NCI-H2196 (cell line): ENCODE measurements at regions not wholly inside any gene's neighbourhood (a gene's known extent, or its start where the extent isn't known, plus 50 kb on each side); places are given as distances from the start of the nearest gene placed in this dataset.

Experiments used
- DNase-seq: peaks from one replicate; lab custom pipeline; 2025; ENCODE audit not compliant: unreplicated experiment; lab: John Stamatoyannopoulos, UW

- no peak for DNase-seq
Observed at GRCh38 chr14:104448321-104448720, 131.2 kb upstream of the C14orf180 start.

- DNase-seq = no peak
Observed at GRCh38 chr14:104448721-104449120, 130.8 kb upstream of the C14orf180 start.

- no peak for DNase-seq
Observed at GRCh38 chr14:104450811-104451401, 128.7 kb upstream of the C14orf180 start.

GRCh38 chr14:104451474-104451873 lies 128.1 kb upstream of the C14orf180 start:
- DNase-seq = no peak

DNA sequence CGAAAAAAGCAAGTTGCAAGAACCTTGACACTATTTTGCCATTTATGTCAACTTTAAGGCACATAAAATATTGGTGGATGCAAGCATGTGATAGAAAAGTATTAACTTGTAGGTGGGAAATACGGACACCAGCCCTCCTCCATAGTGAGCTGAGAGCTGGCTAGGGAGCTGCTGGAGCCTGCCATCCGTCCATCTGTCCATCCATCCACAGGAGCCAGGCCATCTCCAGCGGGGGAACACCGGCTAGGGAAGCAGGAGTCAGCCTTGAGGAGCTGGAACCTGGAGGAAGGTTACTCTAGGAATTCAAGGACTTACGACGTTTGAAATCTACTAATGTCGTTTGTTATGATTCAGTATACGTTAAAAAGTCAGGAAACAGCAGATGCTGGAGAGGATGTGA lies 120.7 kb upstream of the C14orf180 start:
- no peak for DNase-seq

- DNase-seq = no peak
Observed at GRCh38 chr14:104460791-104461651, 118.5 kb upstream of the C14orf180 start.

- DNase-seq = no peak
Observed at GRCh38 chr14:104461676-104462449, 117.7 kb upstream of the C14orf180 start.

GRCh38 chr14:104462651-104463630 lies 116.6 kb upstream of the C14orf180 start:
- no peak for DNase-seq

GRCh38 chr14:104464907-104465306 lies 114.7 kb upstream of the C14orf180 start:
- no peak for DNase-seq

DNA sequence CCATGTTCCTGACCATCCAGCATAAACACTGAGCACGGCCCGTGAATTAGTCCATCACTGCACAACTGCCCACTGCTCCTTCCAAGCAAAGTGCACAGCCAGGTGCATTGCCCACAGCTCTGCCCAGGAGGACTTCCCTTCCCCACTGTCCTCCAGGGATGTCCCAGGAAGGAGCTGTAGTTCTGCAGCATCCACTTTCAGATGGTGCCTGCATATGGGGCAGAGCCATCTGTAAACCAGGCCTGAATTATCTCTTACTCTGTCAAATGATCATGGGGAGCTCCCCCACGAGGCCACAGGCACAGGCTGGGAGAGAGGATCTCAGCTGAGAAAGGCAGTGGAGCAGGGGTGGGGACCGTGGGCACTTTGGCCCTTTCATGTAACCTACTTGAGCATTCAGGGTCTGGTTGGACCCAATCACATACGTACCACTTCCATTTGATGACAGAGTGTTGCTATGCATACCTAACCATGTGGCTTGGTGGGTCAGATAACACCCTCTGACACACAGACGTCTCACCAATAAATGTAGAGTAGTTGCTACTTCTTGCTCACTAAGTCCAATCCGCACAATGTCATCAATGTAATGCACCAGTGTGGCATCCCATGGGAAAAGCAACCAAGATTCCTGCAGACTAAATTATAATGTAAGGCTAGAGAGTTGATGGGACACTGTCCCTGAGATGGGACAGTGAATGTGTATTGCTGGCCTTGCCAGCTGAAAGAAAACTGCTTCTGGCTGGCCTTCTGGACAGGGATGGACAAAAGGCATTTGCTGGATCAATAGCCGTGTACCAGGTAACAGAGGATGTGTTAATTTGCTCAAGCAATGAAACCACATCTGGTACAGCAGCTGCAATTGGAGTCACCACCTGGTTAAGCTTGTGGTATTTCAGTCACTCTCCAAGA lies 113.8 kb upstream of the C14orf180 start:
- DNase-seq = no peak

GRCh38 chr14:104467236-104467635 lies 112.3 kb upstream of the C14orf180 start:
- DNase-seq = no peak

DNA sequence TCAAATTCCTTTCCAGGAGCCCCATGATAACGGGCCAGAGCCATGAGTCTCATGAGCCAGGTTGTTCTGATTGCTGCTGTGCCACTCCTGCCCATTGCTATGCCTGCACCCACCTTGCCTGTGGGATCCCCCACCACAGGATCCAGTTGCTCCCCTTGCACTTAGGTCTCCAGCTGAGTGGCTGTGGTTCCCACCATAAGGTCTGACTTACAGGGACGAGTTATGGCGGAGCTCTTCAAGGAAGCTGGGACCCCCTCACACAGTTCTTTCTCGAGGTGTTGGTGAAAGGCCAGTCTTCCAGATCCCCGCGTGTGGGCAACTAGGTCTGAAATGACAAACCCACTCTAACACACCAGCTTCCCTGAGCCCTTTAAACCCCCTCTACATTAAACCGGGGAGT lies 111.9 kb upstream of the C14orf180 start:
- DNase-seq = no peak

- no peak for DNase-seq
Observed at GRCh38 chr14:104469591-104469990, 110.0 kb upstream of the C14orf180 start.

GRCh38 chr14:104470588-104470987 lies 109.0 kb upstream of the C14orf180 start:
- DNase-seq = no peak

GRCh38 chr14:104471114-104471513 lies 108.5 kb upstream of the C14orf180 start:
- DNase-seq = no peak

GRCh38 chr14:104472073-104472472 lies 107.5 kb upstream of the C14orf180 start:
- DNase-seq = no peak

- DNase-seq = no peak
Observed at GRCh38 chr14:104472536-104473243, 106.9 kb upstream of the C14orf180 start.

- DNase-seq = no peak
Observed at GRCh38 chr14:104473244-104473565, 106.4 kb upstream of the C14orf180 start.
